Upper lobe of left lung (tissue), 4 donors: ENCODE measurements at regions not wholly inside any gene's neighbourhood (a gene's known extent, or its start where the extent isn't known, plus 50 kb on each side); places are given as distances from the start of the nearest gene placed in this dataset.

Experiments
- CTCF ChIP-seq, 6 experiments: fragments of 450-650 bp in 4 of 6; fragments of 200-600 bp in 2 of 6; sonication (generic) in 2 of 6; IDR thresholded peaks; one replicate each; pipeline ENCODE4 v1.5.1; 2016 to 2019; ENCODE audit warnings: antibody characterized with exemption in 6 of 6
- POLR2A ChIP-seq, 4 donors: fragments of 450-650 bp; IDR thresholded peaks; one replicate each; pipeline ENCODE4 v1.5.1; 2016 to 2017; ENCODE audit warnings: antibody characterized with exemption in 4 of 4, mild to moderate bottlenecking in 2 of 4

GRCh38 chr11:93051186-93051585 lies 81.7 kb downstream of the MTNR1B start:
- TF ChIP-seq POLR2A (IDR thresholded peaks at IDR 0.05) = no peak
- TF ChIP-seq CTCF (IDR thresholded peaks at IDR 0.05) = no peak
